ENCODE measurements at regions not wholly inside any gene's neighbourhood (a gene's known extent, or its start where the extent isn't known, plus 50 kb on each side); places are given as distances from the start of the nearest gene placed in this dataset.

- no peaks in the 10 kb centered on the region for H3K27me3 ChIP-seq
- intact Hi-C loops (cut with DNase I): no loop called here
- no peaks in the 10 kb centered on the region for H3K4me1 ChIP-seq
- TF ChIP-seq POLR2AphosphoS5 (IDR thresholded peaks at IDR 0.05; ENCODE audit: insufficient read depth in 1 of 2, low read depth in 1 of 2) (no peak), CTCF (IDR thresholded peaks at IDR 0.05) (no peak), POLR2A (IDR thresholded peaks at IDR 0.05) (no peak)
- no peak overlapping the region for H3K27ac ChIP-seq
- H3K9me3 ChIP-seq: no peaks in the 10 kb centered on the region
- no peaks in the 10 kb centered on the region for H3K36me3 ChIP-seq
- no peak overlapping the region for H3K4me3 ChIP-seq
- no peak for DNase-seq (ENCODE audit: extremely low spot score in 2 of 2)
Measured at GRCh38 chr6:163825033-163825432, 410.5 kb downstream of the QKI start.

- intact Hi-C loops (cut with DNase I): no loop called here
- no peak for DNase-seq (ENCODE audit: extremely low spot score in 2 of 2)
- H3K9me3 ChIP-seq: no peaks in the 10 kb centered on the region
- no peak overlapping the region for H3K4me3 ChIP-seq
- no peaks in the 10 kb centered on the region for H3K4me1 ChIP-seq
- H3K27ac ChIP-seq: no peak overlapping the region
- no peak for TF ChIP-seq POLR2AphosphoS5 (IDR thresholded peaks at IDR 0.05; ENCODE audit: insufficient read depth in 1 of 2, low read depth in 1 of 2)
- no peak for TF ChIP-seq CTCF (IDR thresholded peaks at IDR 0.05)
- TF ChIP-seq POLR2A (IDR thresholded peaks at IDR 0.05): no peak
- no peaks in the 10 kb centered on the region for H3K36me3 ChIP-seq
- no peaks in the 10 kb centered on the region for H3K27me3 ChIP-seq
Measured at GRCh38 chr6:163823577-163823976, 409.1 kb downstream of the QKI start.

GRCh38 chr6:163820745-163821458 lies 406.4 kb downstream of the QKI start:
- DNase-seq (ENCODE audit: extremely low spot score in 2 of 2): no peak
- Histone ChIP-seq H3K27me3 (no peaks in the 10 kb centered on the region), H3K27ac (no peak overlapping the region), H3K4me1 (no peaks in the 10 kb centered on the region), H3K36me3 (no peaks in the 10 kb centered on the region), H3K4me3 (no peak overlapping the region), H3K9me3 (no peaks in the 10 kb centered on the region)
- intact Hi-C loops (cut with DNase I): no loop called here
- TF ChIP-seq POLR2A (IDR thresholded peaks at IDR 0.05) (no peak), CTCF (IDR thresholded peaks at IDR 0.05) (no peak), POLR2AphosphoS5 (IDR thresholded peaks at IDR 0.05; ENCODE audit: insufficient read depth in 1 of 2, low read depth in 1 of 2) (no peak)

DNA sequence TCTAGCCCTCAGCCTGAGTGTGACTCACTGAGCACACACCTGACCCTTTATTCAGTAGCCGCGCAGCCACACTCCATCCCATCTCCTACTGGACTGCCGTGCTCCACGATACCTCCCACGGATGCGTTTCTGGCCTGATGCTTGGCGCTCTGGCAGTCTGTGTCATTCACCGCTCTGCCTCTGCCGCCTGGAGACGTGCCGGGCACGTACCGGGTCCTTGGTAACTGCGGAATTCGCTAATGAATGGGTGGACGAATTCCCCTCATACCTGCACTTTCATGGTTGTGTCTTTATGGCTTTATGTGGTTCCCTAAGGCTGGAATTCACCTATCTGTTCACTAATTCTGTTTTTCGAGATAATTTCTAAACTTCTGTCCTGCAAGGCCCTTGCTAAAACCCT lies 405.7 kb downstream of the QKI start:
- no peak for DNase-seq (ENCODE audit: extremely low spot score in 2 of 2)
- H3K27ac ChIP-seq: no peak overlapping the region
- peaks cover under 1% of the 10 kb centered on the region for H3K4me1 ChIP-seq
- H3K9me3 ChIP-seq: no peaks in the 10 kb centered on the region
- H3K27me3 ChIP-seq: no peaks in the 10 kb centered on the region
- no peaks in the 10 kb centered on the region for H3K36me3 ChIP-seq
- TF ChIP-seq POLR2AphosphoS5 (IDR thresholded peaks at IDR 0.05; ENCODE audit: insufficient read depth in 1 of 2, low read depth in 1 of 2): no peak
- TF ChIP-seq POLR2A (IDR thresholded peaks at IDR 0.05): no peak
- no peak for TF ChIP-seq CTCF (IDR thresholded peaks at IDR 0.05)
- no peak overlapping the region for H3K4me3 ChIP-seq
- intact Hi-C loops (cut with DNase I): no loop called here

DNA sequence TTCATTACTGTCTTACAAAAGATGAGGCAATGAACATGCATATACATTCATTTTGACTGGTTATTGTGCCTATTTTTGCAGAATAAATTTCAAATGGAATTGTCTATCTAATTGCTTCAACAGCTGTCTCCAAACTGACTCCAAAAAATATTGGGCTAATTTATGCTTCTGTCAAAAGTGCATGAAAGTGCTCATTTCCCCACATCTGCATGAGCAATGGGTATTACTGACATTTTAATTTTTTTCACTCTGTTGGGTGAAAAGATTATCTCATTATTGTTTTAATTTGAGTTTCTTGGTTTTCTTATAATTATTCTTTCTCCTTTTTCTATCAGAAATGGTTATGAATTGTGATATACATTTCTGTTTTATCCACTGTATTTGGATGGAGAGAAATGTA lies 404.2 kb downstream of the QKI start:
- intact Hi-C loops (cut with DNase I): no loop called here
- no peak overlapping the region for H3K27ac ChIP-seq
- H3K36me3 ChIP-seq: no peaks in the 10 kb centered on the region
- no peaks in the 10 kb centered on the region for H3K27me3 ChIP-seq
- no peak overlapping the region for H3K4me3 ChIP-seq
- peaks cover 15% of the 10 kb centered on the region for H3K4me1 ChIP-seq
- DNase-seq (ENCODE audit: extremely low spot score in 2 of 2): no peak
- TF ChIP-seq POLR2AphosphoS5 (IDR thresholded peaks at IDR 0.05; ENCODE audit: insufficient read depth in 1 of 2, low read depth in 1 of 2) (no peak), CTCF (IDR thresholded peaks at IDR 0.05) (no peak), POLR2A (IDR thresholded peaks at IDR 0.05) (no peak)
- H3K9me3 ChIP-seq: no peaks in the 10 kb centered on the region
